ENCODE measurements at regions not wholly inside any gene's neighbourhood (a gene's known extent, or its start where the extent isn't known, plus 50 kb on each side); places are given as distances from the start of the nearest gene placed in this dataset.

DNA sequence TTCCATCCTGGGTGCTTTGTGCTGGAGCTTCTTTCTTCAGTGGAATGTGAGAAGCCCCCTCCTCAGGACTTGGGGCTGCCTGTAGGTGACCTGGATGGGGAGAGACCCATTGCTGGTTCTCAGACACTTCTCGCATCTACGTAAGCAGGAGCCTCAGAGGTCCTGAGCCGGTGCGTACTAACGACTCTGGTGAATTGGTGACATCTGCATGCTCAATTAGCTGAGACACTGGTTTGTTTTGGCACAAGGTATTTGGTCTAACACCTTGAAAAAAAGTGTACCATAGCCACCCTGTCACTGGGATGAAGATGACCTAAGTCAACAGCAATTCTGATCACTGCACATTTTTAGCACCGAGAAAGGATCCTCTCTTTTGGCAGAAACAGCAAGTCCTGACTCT, 57.7 kb downstream of the LRRC30 start:
- Mint-ChIP-seq H3K27me3 (no peaks in the 10 kb centered on the region), H3K36me3 (ENCODE audit: low read depth) (no peaks in the 10 kb centered on the region), H3K27ac (no peak overlapping the region), H3K9me3 (peaks cover 9% of the 10 kb centered on the region), H3K4me1 (no peaks in the 10 kb centered on the region), H3K4me3 (no peak overlapping the region)
- no peak for ATAC-seq (replicated peaks)

DNA sequence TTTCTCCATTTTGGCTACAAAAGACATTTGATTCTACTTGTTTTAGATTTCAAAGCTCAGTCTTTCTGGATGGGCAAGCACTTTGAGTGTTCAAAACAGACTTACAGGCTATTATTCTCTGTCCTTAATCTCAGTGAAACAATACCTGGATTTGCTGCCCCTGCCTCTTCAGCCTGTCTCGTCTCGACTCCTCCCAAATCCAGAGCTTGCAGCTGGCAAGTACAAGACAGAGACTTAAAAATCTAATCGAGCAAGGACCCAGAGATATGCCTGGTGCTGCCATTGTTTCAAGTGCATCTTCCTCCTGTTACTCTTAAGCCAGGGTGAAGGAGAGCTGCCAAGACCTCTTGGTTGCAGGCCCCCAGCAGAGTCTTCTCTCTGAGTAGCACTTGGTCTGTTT, 59.2 kb downstream of the LRRC30 start:
- no peaks in the 10 kb centered on the region for H3K36me3 Mint-ChIP-seq (ENCODE audit: low read depth)
- no peak overlapping the region for H3K27ac Mint-ChIP-seq
- peaks cover 16% of the 10 kb centered on the region for H3K9me3 Mint-ChIP-seq
- H3K4me1 Mint-ChIP-seq: no peaks in the 10 kb centered on the region
- no peaks in the 10 kb centered on the region for H3K27me3 Mint-ChIP-seq
- no peak overlapping the region for H3K4me3 Mint-ChIP-seq
- no peak for ATAC-seq (replicated peaks)

DNA sequence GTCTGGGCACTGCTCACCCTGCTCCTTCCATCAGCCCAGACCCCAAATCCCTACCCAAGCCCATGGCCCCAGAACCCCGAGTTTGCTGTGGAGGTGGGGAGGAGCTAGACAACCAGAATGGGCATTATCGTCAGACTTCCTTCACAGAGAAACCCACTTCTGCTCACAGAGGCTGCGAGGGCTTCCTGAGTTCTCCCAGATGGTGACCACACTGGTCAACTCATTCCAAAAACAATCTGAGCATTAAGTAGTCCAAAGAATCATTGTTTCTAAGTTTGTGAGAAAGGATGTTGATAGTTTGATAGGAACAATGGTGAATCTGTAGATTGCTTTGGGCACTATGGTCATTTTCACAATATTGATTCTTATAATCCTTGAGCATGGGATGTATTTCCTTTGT, 60.2 kb downstream of the LRRC30 start:
- ATAC-seq (replicated peaks): no peak
- Mint-ChIP-seq H3K4me1 (no peaks in the 10 kb centered on the region), H3K27me3 (no peaks in the 10 kb centered on the region), H3K36me3 (ENCODE audit: low read depth) (no peaks in the 10 kb centered on the region), H3K9me3 (peaks cover 21% of the 10 kb centered on the region), H3K27ac (no peak overlapping the region), H3K4me3 (no peak overlapping the region)

DNA sequence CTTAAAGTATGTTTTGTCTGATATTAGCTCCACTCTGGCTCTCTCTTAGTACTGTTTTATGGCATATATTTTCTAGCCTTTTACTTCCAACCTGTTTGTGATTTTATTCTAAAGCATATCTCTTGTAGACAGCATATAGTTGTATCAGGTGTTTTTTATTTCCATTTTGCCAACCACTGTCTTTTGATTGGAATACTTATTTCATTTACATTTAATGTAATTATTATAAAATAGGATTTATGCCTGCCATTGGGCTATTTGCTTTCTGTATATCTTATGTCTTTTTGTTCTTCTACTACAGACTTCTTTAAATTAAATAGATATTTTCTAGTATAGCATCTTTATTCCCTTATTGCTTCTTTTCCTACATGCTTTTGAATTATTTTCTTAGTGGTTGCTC, 67.3 kb downstream of the LRRC30 start:
- peaks cover 38% of the 10 kb centered on the region for H3K9me3 Mint-ChIP-seq
- no peak overlapping the region for H3K27ac Mint-ChIP-seq
- H3K4me3 Mint-ChIP-seq: no peak overlapping the region
- H3K36me3 Mint-ChIP-seq (ENCODE audit: low read depth): no peaks in the 10 kb centered on the region
- no peaks in the 10 kb centered on the region for H3K4me1 Mint-ChIP-seq
- ATAC-seq (replicated peaks): no peak
- H3K27me3 Mint-ChIP-seq: no peaks in the 10 kb centered on the region

DNA sequence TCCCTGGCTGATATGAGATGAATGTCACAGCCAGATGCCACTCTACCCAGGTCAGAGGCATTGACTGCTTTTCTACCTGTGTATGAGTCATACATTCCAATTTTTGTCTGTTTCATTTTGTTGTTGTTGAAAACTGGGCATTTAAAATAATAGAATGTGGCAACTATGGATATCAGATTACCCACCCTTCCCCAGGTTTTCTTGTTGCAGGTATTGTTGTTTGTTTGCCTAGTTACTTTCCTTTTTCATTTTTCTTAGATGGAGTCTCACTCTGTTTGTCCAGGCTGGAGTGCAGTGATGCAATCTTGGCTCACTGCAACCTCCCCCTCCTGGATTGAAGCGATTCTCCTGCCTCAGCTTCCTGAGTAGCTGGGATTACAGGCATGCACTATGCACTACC, 70.2 kb downstream of the LRRC30 start:
- Mint-ChIP-seq H3K27ac (no peak overlapping the region), H3K36me3 (ENCODE audit: low read depth) (no peaks in the 10 kb centered on the region), H3K4me1 (no peaks in the 10 kb centered on the region), H3K4me3 (no peak overlapping the region), H3K27me3 (no peaks in the 10 kb centered on the region), H3K9me3 (peaks cover 30% of the 10 kb centered on the region)
- ATAC-seq (replicated peaks): no peak

DNA sequence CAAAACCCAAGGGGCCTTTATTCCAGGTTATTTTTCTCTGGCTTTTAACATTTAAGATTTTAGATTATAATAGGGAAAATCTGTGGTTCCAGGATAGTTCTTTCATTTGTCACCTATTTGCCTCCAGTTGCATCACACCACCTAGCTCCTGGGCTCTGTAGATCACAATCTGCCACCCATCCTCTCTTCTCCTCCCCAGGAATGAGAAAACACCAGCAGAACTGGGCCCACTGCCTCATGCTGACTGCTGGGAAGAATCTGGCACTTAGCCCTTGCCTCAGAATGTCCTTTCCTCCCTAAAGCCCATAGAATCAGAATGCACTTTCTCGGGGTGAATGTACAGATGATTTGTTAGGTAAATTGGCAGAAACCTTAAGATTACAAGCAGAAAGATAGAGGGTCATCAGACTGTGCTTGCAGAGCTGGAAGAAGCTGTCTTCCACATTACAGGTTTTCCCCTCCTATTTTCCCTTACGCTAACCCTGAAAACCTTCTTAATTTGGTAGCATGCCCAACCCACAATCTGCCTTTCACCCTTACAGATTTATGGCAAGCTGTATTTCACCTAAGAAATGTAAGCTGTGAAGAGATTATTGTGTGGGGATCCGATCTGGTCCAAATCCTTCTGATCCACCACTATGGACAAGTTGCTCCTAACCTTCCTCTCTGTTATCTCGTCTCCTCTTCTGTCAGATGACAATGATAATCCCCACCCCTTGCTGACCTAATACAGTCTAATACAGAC, 72.6 kb downstream of the LRRC30 start:
- no peak for ATAC-seq (replicated peaks)
- Mint-ChIP-seq H3K4me1 (no peaks in the 10 kb centered on the region), H3K27ac (no peak overlapping the region), H3K9me3 (peaks cover 16% of the 10 kb centered on the region), H3K4me3 (no peak overlapping the region), H3K27me3 (no peaks in the 10 kb centered on the region), H3K36me3 (ENCODE audit: low read depth) (no peaks in the 10 kb centered on the region)

DNA sequence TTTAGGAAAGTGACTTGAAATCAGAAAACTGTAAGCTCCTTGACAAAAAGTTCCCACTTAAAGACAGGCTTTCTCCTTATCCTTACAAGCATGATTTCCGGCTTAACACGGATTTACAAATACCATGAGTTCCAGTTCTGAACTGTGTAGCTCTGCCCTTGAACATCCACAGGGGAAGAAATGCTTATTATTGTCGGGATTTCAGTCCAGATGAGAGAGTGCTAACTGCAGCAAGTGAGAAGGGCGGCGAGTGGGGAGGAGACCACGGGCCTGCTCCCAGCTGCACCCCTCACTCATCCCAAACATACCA, 73.1 kb downstream of the LRRC30 start:
- Mint-ChIP-seq H3K36me3 (ENCODE audit: low read depth) (no peaks in the 10 kb centered on the region), H3K4me3 (no peak overlapping the region), H3K9me3 (peaks cover 12% of the 10 kb centered on the region), H3K27ac (no peak overlapping the region), H3K4me1 (no peaks in the 10 kb centered on the region), H3K27me3 (no peaks in the 10 kb centered on the region)
- no peak for ATAC-seq (replicated peaks)

DNA sequence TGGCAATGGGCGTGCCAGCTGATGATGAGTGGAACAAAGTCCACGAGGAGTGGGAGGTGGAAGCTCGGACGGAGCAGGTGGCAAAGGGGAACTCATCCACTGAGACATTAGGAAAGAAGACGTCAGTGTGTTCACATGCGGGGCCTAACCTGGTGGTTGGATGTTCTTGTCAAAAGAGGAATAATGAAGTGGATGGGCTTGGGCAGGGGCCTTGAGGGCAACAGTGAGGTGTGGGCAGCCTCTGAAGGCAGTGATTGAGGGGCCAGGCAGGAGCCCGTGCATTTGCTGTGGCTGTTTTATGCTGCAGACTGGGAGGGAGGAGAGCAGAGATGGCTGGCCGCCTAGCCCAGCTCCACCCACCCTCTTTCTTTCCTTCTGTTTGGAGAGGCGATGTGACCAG, 74.5 kb downstream of the LRRC30 start:
- no peaks in the 10 kb centered on the region for H3K27me3 Mint-ChIP-seq
- H3K9me3 Mint-ChIP-seq: peaks cover 5% of the 10 kb centered on the region
- H3K4me1 Mint-ChIP-seq: no peaks in the 10 kb centered on the region
- no peak for ATAC-seq (replicated peaks)
- H3K36me3 Mint-ChIP-seq (ENCODE audit: low read depth): no peaks in the 10 kb centered on the region
- H3K27ac Mint-ChIP-seq: no peak overlapping the region
- H3K4me3 Mint-ChIP-seq: no peak overlapping the region

DNA sequence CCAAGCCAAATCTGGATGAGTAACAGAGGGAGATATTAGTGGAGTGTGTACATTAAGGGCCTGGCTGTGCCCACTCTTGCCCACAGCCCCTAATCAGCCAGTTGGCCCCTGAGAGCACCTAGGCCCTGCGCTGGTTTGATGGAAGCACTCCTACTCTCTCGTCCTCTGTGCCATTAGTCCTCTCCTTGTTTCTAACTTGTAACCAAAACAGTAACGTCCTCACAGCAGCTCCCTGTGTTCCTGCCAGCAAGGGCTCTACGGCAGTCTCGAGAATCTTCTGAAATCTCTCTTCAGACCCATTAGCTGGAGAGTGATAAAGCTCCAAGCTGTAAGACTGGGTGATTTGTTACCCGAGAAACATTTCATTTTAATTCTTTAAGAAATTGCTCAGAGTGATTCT, 76.1 kb downstream of the LRRC30 start:
- no peak overlapping the region for H3K4me3 Mint-ChIP-seq
- no peaks in the 10 kb centered on the region for H3K36me3 Mint-ChIP-seq (ENCODE audit: low read depth)
- no peaks in the 10 kb centered on the region for H3K27me3 Mint-ChIP-seq
- peaks cover 5% of the 10 kb centered on the region for H3K9me3 Mint-ChIP-seq
- H3K4me1 Mint-ChIP-seq: no peaks in the 10 kb centered on the region
- no peak overlapping the region for H3K27ac Mint-ChIP-seq
- ATAC-seq (replicated peaks): no peak

DNA sequence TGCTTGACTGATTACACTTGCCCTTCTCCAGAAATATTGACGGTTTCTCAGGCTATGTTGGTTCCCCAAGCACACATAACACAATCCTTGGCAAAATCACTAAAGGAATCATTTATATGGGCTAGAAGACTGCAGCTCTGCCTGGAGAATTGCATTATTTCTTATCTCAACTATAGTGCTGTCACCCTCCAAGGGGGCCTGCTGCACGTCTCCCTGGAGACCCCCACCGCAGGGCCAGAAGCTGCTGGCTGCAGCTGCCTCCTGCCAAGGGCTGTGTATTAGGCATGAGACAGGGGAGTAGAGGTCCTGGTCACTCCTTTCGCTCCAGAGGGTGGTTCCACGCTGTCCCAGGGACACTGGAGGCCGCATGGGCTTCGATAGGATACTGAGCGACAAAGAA, 76.6 kb downstream of the LRRC30 start:
- Mint-ChIP-seq H3K27me3 (no peaks in the 10 kb centered on the region), H3K4me1 (no peaks in the 10 kb centered on the region), H3K36me3 (ENCODE audit: low read depth) (no peaks in the 10 kb centered on the region), H3K4me3 (no peak overlapping the region), H3K9me3 (peaks cover 5% of the 10 kb centered on the region), H3K27ac (no peak overlapping the region)
- no peak for ATAC-seq (replicated peaks)

DNA sequence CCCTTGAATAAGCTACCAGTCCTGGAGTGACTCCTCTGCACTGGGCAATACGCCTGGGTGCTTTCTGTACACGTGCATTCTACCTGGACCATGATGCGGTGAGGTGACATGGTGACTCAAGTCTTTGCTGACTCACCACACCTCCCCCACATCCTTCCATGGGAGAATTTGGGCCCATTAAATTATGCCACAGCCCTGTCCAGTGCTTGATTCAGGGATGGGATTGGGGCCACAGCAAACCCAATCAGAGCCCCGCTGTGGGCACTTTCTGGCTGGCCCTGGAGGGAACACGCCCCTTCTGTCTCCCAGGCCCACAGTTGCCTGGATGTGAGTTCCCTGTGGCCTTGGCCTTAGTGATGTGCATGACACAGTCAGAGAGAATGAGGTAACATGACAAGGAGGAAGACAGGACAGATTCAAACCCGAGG, 86.9 kb downstream of the LRRC30 start:
- Mint-ChIP-seq H3K27ac (no peak overlapping the region), H3K36me3 (ENCODE audit: low read depth) (no peaks in the 10 kb centered on the region), H3K4me1 (no peaks in the 10 kb centered on the region), H3K27me3 (no peaks in the 10 kb centered on the region), H3K4me3 (no peak overlapping the region), H3K9me3 (no peaks in the 10 kb centered on the region)
- no peak for ATAC-seq (replicated peaks)

DNA sequence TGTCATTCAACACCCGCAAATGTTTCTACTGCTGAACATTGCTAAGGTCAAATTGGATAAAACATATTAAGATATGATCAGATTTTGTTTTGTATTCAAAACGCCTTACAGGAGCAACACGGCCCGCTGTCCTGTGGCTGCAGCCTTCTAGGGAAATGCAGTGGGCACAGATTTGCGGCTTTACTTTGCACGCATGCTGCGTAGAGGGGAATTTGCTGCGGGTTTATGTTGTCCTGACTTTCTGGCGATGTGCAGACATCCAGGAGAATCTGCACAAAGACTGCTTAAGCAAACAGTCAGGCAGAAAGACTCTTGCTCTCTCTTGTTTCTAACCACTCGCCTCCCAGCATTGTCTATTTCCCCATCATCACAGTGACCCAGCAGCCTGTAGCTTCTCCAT, 88.3 kb downstream of the LRRC30 start:
- Mint-ChIP-seq H3K36me3 (ENCODE audit: low read depth) (no peaks in the 10 kb centered on the region), H3K9me3 (no peaks in the 10 kb centered on the region), H3K27me3 (no peaks in the 10 kb centered on the region), H3K4me1 (no peaks in the 10 kb centered on the region), H3K27ac (no peak overlapping the region), H3K4me3 (no peak overlapping the region)
- no peak for ATAC-seq (replicated peaks)

DNA sequence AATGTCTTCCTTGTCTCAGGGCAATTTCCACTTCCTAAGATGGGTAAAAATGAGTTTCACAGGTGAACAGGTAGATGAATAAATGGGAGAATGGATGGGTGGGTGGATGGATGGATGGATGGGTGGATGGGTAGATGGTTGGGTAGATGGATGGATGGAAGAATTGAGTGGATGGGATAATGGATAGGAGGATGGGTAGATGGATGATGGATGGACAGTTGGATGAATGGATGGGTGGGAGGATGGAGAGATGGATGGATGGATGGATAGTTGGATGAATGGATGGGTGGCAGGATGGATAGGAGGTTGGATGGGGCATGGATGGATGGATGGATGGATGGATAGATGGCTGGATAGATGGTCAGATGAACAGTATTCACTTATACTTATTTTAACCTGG, 90.9 kb downstream of the LRRC30 start:
- no peak overlapping the region for H3K4me3 Mint-ChIP-seq
- H3K4me1 Mint-ChIP-seq: no peaks in the 10 kb centered on the region
- H3K27me3 Mint-ChIP-seq: no peaks in the 10 kb centered on the region
- no peak overlapping the region for H3K27ac Mint-ChIP-seq
- ATAC-seq (replicated peaks): no peak
- H3K9me3 Mint-ChIP-seq: no peaks in the 10 kb centered on the region
- H3K36me3 Mint-ChIP-seq (ENCODE audit: low read depth): no peaks in the 10 kb centered on the region

DNA sequence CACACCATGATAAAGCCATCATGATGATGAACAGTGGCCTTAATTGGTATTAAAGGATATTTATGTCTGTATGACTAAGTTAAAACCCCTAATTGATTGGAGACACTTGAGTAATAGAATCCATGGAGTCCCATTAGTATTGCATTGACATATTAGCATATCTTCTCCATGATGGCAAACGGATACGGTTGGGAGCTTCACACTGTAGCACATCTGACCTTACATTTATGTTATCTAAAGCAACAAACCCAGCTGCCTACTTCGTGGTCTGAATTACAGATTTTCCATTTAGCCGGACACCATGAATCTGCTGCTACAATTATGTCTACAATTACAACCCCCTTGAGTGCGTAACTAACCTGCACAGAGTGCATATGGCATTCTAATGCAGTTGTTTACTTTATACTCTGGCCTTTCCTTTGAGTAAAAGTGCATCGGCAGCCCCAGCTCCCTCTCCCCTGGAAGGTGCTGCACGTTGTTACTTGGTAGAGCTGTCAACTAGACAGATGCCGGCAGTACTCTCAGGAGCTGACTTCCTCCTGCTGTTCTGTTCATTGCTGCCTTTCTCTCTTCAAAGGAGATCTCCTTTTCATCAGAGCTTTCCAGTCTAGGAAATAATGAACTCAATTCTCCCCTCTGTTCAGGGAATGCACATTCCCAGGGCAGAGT, 92.1 kb downstream of the LRRC30 start:
- no peak for ATAC-seq (replicated peaks)
- Mint-ChIP-seq H3K27ac (no peak overlapping the region), H3K36me3 (ENCODE audit: low read depth) (no peaks in the 10 kb centered on the region), H3K9me3 (peaks cover 5% of the 10 kb centered on the region), H3K27me3 (no peaks in the 10 kb centered on the region), H3K4me3 (no peak overlapping the region), H3K4me1 (no peaks in the 10 kb centered on the region)

DNA sequence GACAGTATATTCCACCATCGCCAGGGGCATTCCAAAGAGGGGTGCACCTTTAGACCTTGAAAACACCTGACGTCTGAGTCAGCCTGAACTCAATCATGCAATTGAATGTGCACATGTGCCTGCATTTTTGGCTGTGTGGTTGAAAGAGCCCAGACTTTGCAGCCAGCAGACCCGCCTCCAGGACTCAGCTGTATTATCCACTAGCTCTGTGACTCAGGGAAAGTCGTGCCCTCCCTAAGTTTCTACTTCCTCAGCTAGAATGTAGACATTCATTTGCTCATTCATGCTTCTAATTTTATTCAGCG, 94.2 kb downstream of the LRRC30 start:
- Mint-ChIP-seq H3K27me3 (no peaks in the 10 kb centered on the region), H3K4me3 (no peak overlapping the region), H3K36me3 (ENCODE audit: low read depth) (no peaks in the 10 kb centered on the region), H3K9me3 (peaks cover 5% of the 10 kb centered on the region), H3K4me1 (no peaks in the 10 kb centered on the region), H3K27ac (no peak overlapping the region)
- ATAC-seq (replicated peaks): no peak

DNA sequence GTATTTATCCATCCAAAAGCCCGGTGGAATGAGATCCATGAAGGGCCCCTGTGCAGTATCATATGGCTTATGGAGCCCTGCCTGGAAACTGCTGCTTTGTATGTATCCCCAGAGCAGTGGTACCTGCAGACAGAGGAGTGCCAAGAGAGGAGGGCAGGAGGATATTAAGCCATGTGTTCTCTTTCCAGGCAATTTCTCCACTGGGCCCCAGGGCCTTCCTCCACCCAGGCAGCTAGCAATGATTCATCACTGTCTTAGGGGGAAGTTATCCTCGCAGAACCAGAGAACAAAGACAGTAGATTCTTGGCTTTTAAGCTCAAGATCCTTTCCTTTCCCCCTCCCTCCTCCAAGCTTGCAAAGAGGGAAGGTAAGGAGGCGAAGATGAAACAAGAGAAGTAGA, 98.1 kb downstream of the LRRC30 start:
- no peaks in the 10 kb centered on the region for H3K36me3 Mint-ChIP-seq (ENCODE audit: low read depth)
- H3K4me3 Mint-ChIP-seq: no peak overlapping the region
- H3K9me3 Mint-ChIP-seq: peaks cover 7% of the 10 kb centered on the region
- ATAC-seq (replicated peaks): no peak
- no peak overlapping the region for H3K27ac Mint-ChIP-seq
- H3K27me3 Mint-ChIP-seq: no peaks in the 10 kb centered on the region
- no peaks in the 10 kb centered on the region for H3K4me1 Mint-ChIP-seq
